BE2C (cell line): ENCODE measurements at regions not wholly inside any gene's neighbourhood (a gene's known extent, or its start where the extent isn't known, plus 50 kb on each side); places are given as distances from the start of the nearest gene placed in this dataset.
"Not testable (repeated sequence)": the region's sequence is repeated elsewhere in the genome, so short reads cannot be mapped to it uniquely, and the experiment has no call there.

Experiments used
- DNase-seq: peaks from one replicate; pipeline ENCODE4 v3.0.0-alpha.2; 2020
- H3K27me3 ChIP-seq: fragments of 250-450 bp; sonication (Bioruptor Pico); 2 replicates; pipeline ENCODE4 v1.5.1; 2020; ENCODE audit warnings: mild to moderate bottlenecking
- H3K36me3 ChIP-seq: fragments of 250-450 bp; sonication (Bioruptor Pico); 2 replicates; pipeline ENCODE4 v1.5.1; 2020; ENCODE audit warnings: mild to moderate bottlenecking
- H3K4me1 ChIP-seq: fragments of 250-450 bp; sonication (Bioruptor Pico); 2 replicates; pipeline ENCODE4 v1.5.1; 2020
- H3K4me3 ChIP-seq: 2 replicates; pipeline ENCODE4 v1.5.1; 2011; ENCODE audit warnings: low read depth, low read length
- H3K9me3 ChIP-seq: fragments of 250-450 bp; sonication (Bioruptor Pico); 2 replicates; pipeline ENCODE4 v1.5.1; 2020
- TF ChIP-seq, protein P1 (sequence below): IDR thresholded peaks from 2 replicates; pipeline ENCODE4 v1.5.1; 2012; ENCODE audit warnings: mild to moderate bottlenecking, low read depth, low read length

DNA sequence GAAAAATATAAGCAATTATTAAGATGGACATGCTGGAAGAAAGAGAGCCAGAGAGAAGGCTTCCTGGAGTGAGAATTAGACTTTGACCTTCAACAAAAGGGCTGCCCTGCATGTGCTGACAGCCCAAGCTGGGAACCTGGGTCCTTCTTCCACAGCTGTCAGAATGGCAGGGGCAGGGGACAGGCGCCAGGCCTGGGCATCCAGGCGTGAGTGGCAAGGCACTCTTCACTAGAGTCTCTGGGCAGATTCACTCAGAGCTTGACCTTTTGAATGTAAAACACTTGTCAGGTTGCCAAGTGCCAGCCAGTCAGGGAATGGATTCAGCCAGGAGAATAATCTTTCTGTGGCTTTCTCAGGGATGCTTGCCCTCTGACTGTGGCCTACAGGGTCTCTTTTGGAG, 119.1 kb upstream of the CLINT1 start:
- no peaks in the 10 kb centered on the region; the same call in 1 of the 2 replicates for H3K4me1 ChIP-seq
- DNase-seq, result no peak
- no peaks in the 10 kb centered on the region for H3K36me3 ChIP-seq
- TF ChIP-seq, protein P1, sequence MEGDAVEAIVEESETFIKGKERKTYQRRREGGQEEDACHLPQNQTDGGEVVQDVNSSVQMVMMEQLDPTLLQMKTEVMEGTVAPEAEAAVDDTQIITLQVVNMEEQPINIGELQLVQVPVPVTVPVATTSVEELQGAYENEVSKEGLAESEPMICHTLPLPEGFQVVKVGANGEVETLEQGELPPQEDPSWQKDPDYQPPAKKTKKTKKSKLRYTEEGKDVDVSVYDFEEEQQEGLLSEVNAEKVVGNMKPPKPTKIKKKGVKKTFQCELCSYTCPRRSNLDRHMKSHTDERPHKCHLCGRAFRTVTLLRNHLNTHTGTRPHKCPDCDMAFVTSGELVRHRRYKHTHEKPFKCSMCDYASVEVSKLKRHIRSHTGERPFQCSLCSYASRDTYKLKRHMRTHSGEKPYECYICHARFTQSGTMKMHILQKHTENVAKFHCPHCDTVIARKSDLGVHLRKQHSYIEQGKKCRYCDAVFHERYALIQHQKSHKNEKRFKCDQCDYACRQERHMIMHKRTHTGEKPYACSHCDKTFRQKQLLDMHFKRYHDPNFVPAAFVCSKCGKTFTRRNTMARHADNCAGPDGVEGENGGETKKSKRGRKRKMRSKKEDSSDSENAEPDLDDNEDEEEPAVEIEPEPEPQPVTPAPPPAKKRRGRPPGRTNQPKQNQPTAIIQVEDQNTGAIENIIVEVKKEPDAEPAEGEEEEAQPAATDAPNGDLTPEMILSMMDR, result no peak
- no peaks in the 10 kb centered on the region for H3K27me3 ChIP-seq
- no peaks in the 10 kb centered on the region for H3K9me3 ChIP-seq
- no peak overlapping the region for H3K4me3 ChIP-seq

DNA sequence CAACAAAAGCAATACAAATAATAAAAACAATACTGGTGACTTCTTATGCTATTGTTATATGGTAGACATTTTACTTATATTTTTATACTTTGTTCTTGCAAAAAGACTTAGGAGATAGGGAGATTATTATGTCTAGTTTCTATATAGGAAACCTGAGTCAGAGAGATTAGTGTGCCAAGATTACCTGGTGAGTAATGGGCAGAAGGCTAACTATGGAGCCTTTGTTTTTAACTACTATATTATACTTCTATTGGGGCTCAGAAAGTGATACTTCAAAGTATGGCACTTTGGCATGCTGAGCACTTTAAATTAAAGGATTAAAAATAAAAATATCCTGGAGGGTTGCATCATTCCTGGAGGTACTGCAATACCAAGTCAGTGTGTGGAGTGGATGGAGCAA, 117.5 kb upstream of the CLINT1 start:
- Histone ChIP-seq H3K36me3 (no peaks in the 10 kb centered on the region), H3K9me3 (no peaks in the 10 kb centered on the region), H3K4me1 (peaks cover 5% of the 10 kb centered on the region), H3K4me3 (no peak overlapping the region), H3K27me3 (no peaks in the 10 kb centered on the region)
- TF ChIP-seq, protein P1, result no peak
- DNase-seq, result no peak

DNA sequence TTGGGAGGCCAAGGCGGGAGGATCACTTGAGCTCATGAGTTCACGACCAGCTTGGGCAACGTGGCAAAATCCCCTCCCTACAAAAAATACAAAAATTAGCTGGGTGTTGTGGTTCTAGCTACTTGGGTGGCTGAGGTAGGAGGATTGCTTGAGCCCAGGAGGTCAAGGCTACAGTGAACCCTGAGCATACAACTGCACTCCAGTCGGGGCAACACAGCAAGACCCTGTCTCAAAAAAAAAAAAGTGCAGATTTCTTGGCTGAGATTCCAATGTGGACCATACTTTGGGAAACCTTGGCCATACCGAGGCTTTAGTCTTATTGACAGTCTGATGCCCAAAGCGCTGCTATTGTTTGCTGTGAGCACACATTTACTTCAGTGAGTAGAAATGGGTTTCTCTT, 113.6 kb upstream of the CLINT1 start:
- H3K4me1 ChIP-seq, result peaks cover 6% of the 10 kb centered on the region; the same call in 1 of the 2 replicates
- H3K27me3 ChIP-seq, result no peaks in the 10 kb centered on the region
- TF ChIP-seq, protein P1, result no peak
- no peak for DNase-seq
- no peak overlapping the region for H3K4me3 ChIP-seq
- no peaks in the 10 kb centered on the region for H3K36me3 ChIP-seq
- H3K9me3 ChIP-seq, result no peaks in the 10 kb centered on the region

DNA sequence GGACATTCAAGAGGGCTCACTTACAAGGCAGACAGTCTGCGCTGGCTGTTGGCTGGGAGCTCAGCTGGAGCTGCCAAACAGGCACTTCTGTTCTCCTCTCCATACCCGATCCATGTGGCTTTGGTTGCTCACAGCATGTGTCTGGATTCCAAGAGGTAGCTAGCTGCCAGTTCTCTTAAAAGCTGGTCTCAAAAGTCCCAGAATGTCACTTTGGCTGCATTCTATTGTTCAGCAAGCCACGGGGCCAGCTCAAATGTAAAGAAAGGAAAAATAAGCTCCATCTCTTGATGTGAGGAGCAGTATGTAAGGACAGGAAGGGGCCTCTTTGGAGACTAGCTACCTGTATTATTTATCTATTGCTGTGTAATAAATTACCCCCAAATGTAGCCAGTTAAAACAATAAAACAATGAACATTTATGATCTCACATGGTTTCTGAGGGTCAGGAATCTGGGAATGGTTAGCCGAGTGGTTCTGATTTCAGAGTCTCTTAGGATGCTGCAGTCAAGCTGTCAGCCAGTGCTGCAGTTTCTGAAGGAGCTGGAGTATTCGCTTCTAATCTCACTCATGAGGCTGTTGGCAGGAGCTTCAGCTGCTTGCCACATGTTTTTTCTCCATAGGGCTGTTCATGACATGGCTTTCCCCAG, 112.7 kb upstream of the CLINT1 start:
- no peaks in the 10 kb centered on the region for H3K9me3 ChIP-seq
- H3K36me3 ChIP-seq, result no peaks in the 10 kb centered on the region
- TF ChIP-seq, protein P1, result no peak
- DNase-seq, result no peak
- no peak overlapping the region for H3K4me3 ChIP-seq
- H3K27me3 ChIP-seq, result no peaks in the 10 kb centered on the region
- H3K4me1 ChIP-seq, result peaks cover 6% of the 10 kb centered on the region; the same call in 1 of the 2 replicates

DNA sequence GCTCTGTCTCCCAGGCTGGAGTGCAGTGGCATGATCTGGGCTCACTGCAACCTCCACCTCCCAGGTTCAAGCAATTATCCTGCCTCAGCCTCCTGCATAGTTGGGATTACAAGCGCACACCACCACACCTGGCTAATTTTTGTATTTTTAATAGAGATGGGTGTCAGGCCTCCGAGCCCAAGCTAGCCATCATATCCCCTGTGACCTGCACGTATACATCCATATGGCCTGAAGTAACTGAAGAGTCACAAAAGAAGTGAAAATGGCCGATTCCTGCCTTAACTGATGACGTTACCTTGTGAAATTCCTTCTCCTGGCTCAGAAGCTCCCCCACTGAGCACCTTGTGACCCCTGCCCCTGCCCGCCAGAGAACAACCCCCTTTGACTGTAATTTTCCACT, 109.6 kb upstream of the CLINT1 start:
- not testable (repeated sequence) for H3K9me3 ChIP-seq

DNA sequence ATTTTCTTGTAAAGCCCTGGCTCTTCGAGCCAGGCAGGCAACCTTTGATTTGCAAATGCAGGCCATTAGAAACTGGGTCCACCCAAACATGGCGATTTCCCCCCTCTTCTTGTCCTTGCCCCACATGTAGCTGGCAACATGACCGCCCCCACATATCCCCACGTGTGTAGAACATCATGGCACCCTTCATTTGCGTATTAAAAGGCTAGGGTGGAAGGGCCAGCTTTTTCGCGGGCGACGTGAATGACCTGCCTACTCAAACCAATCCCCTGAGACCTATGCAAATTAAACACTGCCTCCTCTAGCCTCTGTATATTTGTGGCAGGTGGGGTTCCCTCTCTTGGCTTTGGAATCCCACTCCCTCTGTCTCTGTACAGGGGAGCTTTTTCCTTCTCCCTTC, 107.0 kb upstream of the CLINT1 start:
- H3K4me3 ChIP-seq, result no peak overlapping the region
- H3K27me3 ChIP-seq, result no peaks in the 10 kb centered on the region
- H3K4me1 ChIP-seq, result peaks cover 14% of the 10 kb centered on the region
- TF ChIP-seq, protein P1, result no peak
- no peaks in the 10 kb centered on the region for H3K9me3 ChIP-seq
- DNase-seq, result no peak
- H3K36me3 ChIP-seq, result no peaks in the 10 kb centered on the region

More for the DNA sequence above, 109.6 kb upstream of the CLINT1 start:
- not testable (repeated sequence) for DNase-seq, H3K27me3 ChIP-seq, H3K36me3 ChIP-seq, H3K4me3 ChIP-seq
- H3K4me1 ChIP-seq, result peaks cover 11% of the 10 kb centered on the region; the same call in 1 of the 2 replicates
